Astrocyte (in vitro differentiated cells and primary cell): ENCODE measurements at regions not wholly inside any gene's neighbourhood (a gene's known extent, or its start where the extent isn't known, plus 50 kb on each side); places are given as distances from the start of the nearest gene placed in this dataset.

Experiments
- EZH2 ChIP-seq: IDR thresholded peaks from 2 replicates; pipeline ENCODE4 v1.6.1; 2012; ENCODE audit warnings: mild to moderate bottlenecking, low read length, inconsistent platforms; ENCODE audit not compliant: insufficient read depth
- TF ChIP-seq, protein P1 (sequence below): IDR thresholded peaks from 2 replicates; pipeline ENCODE4 v1.5.1; 2011; ENCODE audit warnings: low read depth, mild to moderate bottlenecking, inconsistent platforms, low read length, moderate library complexity; ENCODE audit not compliant: insufficient read depth

DNA sequence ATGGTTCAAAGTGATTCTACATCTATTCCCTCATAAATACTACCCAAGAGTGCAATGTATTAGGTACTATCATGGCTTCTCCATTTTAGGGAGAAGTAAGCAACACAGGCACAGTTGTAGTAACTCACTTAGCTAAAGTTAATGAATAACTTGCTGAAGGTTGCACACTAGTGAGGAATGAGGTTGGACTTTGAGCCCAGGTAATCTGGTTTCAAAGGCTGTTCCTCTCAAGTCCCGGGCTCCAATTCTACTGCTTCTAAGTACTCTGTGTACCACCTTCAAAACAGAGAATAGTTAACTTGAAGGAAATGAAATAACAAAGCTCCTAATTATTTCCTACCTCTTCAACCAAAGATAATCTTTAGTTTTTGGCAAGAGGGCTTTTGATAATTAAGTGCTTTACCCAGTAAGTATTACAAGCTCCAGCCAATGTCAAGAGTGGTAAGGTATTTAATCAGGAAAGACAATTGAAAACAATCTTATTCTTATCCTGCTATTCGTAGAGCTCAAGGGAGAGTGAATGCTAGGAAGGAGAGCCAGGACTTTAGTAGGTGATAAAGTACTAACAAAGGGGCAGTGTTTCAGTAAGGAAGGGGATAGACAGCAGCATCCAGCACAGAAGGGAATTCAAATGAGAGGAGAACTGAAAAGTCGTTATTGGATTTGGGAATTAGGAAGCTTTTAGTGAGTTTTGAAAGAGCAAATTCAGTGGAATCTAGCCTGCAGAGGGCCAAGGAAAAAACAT, 158.2 kb upstream of the PTPRZ1 start:
- TF ChIP-seq, protein P1, sequence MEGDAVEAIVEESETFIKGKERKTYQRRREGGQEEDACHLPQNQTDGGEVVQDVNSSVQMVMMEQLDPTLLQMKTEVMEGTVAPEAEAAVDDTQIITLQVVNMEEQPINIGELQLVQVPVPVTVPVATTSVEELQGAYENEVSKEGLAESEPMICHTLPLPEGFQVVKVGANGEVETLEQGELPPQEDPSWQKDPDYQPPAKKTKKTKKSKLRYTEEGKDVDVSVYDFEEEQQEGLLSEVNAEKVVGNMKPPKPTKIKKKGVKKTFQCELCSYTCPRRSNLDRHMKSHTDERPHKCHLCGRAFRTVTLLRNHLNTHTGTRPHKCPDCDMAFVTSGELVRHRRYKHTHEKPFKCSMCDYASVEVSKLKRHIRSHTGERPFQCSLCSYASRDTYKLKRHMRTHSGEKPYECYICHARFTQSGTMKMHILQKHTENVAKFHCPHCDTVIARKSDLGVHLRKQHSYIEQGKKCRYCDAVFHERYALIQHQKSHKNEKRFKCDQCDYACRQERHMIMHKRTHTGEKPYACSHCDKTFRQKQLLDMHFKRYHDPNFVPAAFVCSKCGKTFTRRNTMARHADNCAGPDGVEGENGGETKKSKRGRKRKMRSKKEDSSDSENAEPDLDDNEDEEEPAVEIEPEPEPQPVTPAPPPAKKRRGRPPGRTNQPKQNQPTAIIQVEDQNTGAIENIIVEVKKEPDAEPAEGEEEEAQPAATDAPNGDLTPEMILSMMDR = no peak
- TF ChIP-seq EZH2 = no peak
